GM21529 (cell line): ENCODE measurements at regions not wholly inside any gene's neighbourhood (a gene's known extent, or its start where the extent isn't known, plus 50 kb on each side); places are given as distances from the start of the nearest gene placed in this dataset.

Source experiments
- ATAC-seq: cut with Tn5 transposase; IDR thresholded peaks from one replicate; pipeline ENCODE4 v1.9.1; 2021; ENCODE audit not compliant: unreplicated experiment

DNA sequence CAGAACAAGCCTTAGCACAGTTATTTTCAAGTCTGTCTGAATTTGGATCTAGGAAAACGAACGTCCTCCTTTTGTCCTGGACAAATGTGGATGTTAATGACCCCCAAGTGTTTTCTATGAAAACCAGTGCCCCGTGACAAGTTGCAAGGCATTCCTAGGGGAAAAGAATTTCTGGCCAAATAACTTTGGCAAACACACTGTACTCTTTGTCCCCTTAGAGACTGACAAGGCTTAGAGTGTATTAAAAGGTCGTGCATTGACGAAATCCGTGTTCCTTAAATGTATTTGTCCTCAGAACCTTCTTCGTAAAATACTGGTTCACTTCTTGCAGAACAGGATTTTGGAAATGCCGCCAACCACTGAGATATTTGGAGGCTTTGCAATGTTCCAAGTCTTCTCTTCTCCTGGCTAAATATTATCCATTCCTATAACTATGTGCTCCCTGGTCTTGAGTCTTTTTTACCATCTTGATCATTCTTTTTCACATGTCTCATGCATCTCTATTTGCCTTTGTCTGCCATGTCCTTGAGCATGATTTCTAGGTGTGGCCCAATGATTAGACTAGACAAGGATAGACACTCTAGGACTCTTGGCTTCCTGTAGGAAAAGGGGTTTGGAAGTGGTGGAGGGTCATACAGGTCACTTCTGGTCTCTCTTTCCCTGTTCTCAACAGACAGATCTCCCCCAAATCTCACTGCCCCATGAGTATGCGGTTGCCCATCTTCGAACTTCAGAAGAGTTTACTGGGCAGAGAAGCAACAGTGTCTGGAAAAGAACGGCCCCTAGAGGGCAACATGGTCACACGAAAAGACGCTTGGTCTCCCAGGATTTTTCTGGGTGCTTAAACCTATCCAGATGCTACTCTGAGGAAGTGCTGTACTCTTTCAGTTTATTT is 117.5 kb downstream of the EDEM1 start:
- peak; percentile 87 for ATAC-seq

DNA sequence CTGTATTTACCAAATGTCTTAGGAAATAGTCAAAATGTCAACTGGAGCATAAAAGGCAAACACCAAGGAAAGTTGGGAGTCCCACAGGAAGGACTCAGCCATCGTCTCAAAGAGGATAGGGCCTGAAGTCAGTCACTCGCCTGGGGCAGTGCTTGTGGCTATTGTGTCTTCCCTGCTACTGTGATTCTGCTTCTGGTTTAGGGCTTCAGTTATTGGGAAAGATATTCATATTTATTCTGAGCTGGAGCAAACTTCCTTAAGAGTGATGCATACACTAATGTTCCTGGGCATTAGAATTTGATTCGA is 118.1 kb downstream of the EDEM1 start:
- no peak for ATAC-seq

DNA sequence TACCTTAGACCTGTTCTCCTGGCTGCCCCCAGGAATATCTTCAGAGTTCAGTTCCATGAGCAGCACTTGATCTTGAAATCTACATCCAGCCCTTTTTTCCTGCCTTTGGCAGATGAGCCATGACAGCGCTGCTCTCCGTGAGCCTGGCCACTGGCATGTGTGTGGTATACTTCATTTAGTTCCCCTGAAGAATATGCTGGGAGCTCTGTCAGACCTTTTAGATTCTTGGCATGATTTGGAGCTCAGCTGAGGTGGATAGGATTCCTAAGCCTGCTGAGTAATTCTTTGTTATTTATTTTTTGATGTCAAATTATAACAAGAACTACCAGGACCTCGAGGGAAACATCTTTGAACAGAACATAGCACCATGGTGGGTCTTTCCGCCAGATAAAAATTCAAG is 121.7 kb downstream of the EDEM1 start:
- ATAC-seq = no peak

DNA sequence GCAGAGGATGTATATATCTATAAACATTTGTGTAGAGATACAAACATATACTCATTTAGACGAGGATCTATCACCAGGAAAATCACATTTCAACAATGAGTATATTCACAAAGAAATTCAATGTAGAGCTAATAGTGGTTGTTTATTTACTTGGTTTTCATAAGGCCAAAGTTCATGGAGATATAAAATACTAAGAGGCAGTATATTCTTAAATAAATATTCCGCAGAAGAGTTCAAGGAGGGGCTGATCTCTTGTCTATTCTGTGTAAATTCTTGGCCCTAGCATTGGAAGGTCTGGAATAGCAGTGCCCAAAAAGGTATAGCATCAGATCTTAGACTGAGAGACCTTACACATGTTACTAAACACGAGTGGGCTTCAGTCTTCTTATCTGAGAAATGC is 122.1 kb downstream of the EDEM1 start:
- no peak for ATAC-seq

DNA sequence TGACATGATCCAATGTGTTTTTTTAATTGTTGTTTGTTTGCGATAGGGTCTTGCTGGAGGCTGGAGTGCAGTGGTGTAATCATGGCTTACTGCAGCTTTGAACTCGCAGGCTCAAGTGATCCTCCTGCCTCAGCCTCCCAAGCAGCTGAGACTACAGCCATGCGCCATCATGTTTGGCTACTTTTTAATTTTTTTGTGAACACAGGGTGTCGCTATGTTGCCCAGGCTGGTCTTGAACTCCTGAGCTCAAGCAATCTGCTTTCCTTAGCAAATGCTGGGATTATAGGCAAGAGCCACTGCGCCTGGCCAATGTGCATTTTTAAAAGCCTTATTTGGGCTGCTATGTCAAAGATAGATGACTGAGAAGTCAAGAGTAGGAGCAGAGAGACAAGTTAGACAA is 123.0 kb downstream of the EDEM1 start:
- ATAC-seq = no peak

DNA sequence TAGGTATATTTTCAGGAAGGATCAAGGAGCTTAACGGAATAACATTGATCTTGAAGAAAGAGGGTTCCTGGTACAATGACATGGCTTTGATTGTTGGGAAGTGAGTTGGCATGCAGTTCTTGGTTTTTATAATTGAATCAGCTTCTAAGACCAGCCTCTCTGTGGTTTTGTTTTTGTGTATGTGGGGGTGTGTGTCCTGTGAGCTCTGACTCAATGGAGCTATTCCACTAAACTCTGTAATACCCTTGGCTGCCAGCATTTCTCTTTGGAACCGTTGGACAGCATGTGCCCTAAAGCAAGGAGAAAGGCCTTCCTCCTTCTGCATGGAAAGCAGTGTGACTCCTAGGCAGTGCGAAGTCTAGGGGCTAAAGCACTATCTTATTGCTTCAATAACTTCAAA is 124.8 kb downstream of the EDEM1 start:
- no peak for ATAC-seq

DNA sequence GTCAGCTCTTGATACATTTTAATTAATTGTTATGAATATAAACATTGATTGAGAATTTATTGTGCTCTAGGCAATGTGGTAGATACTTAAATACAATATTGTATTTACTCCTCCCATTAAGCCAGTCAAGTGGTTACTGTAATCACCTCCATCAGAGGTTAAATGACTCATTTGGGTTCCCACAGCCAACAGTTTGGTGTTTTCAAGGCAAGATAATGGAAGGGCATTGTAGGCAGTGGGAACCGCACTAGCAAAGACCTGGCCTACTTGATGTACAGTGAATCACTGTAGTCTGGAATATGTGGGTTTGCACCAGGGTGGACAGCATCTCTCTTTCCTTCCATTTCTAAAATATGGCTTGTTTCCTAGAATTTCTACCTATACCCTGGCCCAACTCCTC is 127.4 kb downstream of the EDEM1 start:
- no peak for ATAC-seq

DNA sequence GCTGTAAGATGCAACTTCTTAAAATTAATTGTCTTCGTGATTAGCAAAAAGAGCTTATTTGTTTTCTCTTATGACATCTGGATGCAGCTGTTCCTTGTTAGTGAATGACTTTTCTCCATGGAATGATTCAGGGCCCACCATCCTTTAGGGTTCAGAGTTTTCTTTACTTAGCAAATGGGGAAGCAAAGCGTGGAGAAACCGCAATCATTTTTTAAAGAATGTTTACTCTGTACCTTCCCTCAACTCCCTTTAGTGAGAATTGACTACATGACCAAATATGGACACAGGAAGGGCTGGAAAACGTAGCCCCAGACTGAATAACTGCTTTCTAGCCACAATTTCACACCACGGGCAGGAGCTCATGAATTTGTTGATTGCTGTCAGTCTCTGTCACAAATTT is 130.1 kb downstream of the EDEM1 start:
- ATAC-seq = no peak

DNA sequence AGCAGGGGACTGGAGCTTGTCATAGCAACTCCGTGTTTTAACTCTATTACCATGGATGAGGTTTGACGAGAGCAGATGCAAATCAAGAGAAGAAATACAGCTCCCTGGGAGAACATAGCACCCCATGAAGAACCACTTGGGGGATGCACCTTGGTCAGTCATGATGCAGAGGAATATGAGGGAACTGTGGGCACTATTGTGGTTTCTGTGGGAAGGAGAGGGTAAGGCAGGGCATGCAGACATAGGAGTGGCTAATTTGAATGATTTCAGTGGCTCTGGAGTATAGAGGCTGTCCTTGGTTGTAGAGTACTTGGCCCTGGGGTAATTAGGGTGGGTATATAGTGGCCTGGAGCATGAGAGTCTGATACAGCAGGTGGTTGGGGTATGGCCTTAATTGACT is 131.9 kb downstream of the EDEM1 start:
- ATAC-seq = no peak

DNA sequence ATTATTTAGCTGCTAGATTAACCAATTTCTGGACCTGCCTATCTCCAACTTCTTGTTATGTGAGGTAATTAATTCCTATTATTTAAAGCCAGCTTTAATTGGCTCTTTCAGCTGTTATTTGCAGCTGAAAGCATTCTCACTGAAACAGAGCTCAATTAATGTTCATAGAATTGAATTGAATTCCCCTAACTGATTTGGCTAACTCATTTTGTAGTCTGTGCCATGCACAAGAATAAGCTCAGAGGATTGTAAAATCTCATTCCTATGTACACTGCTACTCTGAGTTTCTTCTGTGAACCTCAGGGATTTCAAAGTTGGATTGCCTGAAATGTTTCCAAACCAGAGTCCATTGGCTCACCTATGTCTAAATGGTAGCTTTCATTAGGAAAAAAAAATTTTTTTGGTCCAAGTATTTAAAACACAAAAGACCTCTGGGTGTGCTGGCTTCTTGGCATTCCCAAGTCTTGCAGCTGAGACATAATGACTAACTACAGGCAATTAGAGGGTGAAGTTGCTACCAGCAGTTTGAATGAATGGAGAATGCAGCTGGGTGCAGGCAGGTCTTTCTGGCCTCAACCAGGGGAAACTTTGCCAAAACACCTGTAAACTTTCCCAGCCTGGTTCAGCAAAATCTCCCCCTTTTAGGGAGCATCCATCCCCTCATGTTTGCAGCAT is 134.3 kb downstream of the EDEM1 start:
- no peak for ATAC-seq

DNA sequence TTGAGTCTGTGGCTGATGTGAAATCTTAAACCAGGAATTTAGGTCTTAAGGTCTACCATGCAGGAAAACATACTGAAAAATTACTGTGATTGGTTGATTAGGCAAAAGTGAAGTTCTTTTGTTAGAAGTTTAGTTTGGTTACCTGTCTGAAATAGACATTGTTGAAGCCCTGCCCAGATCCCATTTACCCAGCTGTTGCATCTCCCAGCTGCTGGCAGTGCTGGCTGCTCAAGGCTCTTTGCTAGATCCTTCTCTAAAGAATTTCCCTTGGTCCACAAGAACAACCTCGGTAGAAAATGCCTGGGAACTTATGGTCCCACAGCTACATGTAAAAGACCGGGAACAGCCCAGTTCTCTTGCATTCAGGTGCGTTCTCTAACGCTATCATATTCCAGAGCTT is 137.3 kb downstream of the EDEM1 start:
- ATAC-seq = no peak

DNA sequence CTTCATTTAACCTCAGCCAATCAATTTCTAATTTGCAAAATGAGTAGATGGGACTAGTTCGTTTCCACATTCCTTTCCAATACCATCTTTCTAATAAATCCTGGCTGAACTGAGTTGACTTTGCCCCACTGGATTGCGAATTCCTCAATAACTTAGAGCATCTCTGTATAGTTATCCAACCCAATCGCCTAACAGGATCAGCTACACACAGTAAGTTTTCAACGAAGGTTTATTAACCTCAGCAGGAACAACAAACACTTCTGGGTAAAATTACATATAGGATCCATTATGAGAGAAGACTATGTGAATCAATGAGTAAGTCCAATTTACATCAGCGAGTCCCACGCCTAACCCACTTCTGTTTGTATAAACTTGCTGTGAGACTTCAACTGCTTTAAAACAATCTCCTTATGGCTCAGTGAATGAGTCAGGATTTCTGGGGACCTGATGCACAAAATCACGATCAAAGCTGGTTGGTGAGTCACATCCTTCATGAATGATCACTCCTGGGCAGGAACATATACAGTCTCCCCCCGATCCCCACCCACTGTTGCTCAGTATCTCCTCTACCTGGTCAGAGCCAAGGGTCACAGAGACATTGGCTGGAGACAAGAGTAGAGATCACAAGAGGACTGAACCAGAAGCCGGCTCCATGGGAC is 142.8 kb downstream of the EDEM1 start:
- no peak for ATAC-seq

DNA sequence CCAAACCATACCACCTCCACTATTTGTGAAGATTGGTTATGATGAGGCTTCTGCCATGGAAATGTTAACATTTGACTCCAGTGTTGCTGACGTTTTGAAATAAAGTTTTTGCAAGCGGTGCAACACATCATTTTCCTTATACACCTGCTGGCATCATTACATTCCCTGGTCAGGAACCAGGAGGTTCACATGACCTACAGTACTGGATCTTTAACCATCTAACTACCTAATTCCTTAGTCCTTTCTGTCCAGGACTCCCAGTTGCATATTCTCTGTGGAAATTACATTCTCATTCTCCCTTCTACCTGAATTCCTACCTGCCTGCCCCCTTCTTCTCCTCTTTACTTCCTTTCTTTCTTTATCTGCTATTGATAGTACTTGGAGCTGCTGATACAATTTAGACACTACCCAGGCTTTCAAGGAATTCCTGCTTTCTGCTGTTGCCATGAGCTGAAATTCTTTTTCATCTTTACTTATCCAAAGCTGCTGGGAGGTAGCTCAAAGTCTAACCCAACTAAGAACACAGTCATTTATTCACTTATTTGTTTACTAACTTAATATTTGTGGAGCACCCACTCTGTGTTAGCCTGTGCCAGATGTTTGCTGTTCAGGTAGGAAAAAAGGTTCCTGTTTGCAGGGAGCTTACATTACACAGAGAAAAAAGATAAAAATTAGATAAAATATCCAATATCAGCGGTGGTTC is 144.2 kb downstream of the EDEM1 start:
- ATAC-seq = no peak

DNA sequence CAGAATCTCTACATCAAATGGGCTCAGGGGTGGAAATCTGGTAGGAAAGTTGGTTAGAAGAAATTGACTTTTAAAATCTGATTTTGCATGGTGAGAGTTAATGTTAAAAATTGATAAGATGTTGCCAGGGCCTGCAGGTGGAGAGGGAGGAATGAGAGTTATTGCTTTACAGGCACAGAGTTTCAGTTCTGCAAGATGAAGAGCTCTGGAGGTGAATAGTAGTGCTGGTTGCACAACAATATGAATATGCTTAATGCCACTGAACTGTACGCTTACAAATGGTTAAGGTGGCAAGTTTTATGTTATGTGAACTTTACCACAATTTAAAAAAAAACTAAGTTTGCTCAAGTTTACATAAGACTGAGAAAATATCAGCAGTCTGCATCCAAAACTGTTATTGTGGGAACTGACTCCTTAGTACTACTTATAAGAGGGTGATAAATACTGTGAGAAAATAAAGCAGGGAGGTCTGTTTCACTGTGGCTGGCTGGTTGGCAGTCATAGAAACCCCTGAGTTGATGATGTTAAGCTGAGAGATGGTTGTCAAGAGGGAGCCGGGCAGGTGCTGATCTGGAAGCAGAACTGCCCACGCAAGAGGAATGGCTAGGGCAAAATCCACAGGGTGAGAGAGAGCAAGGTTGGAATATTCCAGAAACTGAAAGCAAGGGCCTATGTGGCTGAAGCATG is 144.9 kb downstream of the EDEM1 start:
- peak; percentile 96 for ATAC-seq

DNA sequence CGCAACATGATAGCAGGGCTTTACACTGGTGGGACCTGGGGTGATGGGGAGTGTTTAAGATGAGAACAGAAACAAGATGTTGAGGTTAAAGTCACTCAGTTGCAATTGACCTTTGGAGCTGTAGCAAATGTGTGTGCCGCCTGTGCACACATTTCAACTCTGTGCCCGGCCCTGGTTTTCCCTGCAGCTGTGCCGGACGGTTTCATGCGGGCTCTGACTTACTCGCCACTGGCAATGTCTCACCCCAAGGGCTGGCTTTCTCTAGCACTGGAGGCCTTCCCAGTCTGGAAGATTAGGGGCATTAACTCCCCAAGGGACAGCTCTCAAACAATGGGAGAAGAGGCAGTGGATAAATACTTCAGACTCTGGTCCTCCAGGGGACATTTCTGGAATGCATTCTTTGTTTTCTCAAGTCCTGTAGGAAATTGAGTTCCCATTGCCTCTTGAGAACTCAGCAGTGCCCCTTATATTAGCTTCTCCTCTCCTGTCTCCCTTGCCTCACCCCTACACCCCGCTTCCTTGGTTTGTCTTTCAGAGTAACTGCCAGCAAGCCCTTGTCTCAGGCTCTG is 152.5 kb downstream of the EDEM1 start:
- no peak for ATAC-seq

DNA sequence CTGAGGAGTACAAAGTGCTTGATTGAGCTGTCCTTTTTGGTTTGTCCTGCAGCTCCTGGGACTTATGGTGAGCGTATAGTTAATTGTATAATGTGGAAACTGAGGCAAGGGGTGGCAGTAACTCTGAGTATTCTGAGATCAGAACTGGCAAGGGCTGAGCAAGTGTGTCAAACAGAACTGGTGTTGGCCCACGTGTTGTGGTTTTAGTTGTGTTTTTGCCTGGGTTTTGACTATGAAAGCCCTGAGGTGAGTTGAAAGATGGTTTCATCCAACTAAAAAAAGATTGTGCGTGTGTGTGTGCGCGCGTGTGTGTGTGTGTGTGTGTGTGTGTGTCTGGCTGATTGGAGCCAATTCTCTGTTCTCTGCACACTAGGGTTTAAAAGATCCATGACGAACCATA is 154.1 kb downstream of the EDEM1 start:
- ATAC-seq = no peak

DNA sequence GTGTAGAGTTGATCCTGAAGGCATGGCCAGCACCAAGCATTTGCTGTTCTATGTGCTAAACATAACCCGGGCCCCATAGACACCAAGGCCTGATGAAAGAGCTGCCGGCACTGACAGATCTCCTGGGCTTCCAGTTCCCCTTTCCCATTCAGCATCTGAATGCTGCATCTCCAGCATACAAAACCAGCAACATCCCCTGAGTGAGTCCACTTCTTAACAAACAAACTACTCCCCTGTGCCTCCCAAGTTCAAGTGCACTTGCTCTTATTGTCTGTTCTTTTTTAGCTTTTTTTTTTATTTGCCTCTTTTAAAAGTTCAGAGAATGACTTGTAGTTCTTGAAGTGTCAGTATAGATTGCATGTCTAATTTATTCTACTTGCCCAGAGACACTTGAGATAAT is 156.0 kb downstream of the EDEM1 start:
- ATAC-seq = no peak

DNA sequence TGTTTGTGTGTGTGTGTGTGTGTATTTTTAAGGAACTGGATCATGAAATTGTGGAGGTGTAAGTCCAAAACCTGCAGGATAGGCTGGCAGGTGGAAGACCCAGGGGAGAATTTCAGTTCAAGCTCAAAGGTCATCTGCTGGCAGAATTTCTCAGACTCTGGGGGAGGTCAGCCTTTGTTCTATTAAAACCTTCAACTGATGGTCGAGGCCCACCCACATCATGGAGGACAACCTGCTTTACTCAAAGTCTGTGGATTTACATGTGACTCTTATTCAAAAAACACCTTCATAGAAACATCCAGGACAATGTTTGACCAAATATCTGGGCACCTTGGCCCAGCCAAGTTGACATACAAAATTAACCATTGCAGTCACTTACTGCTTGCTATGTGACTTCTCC is 157.2 kb downstream of the EDEM1 start:
- no peak for ATAC-seq

DNA sequence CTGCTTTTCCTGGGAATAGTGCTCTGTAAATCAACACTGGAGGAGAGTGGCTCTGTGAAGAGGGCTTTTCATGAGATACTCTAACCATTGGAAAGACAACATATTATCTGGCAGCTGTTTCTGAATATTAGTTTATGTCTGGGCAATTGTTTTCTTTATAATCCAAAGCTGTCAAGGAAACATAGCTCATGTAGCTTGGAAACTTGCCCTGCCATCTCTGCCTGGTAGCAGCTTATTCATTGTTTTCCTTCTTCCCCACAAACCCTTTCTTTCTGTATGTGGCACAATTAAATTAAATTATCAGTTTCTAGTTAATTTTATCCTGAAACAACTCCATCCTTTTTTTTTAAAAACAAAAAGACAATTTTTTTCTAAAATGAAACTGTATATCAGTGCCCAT is 160.0 kb downstream of the EDEM1 start:
- no peak for ATAC-seq

DNA sequence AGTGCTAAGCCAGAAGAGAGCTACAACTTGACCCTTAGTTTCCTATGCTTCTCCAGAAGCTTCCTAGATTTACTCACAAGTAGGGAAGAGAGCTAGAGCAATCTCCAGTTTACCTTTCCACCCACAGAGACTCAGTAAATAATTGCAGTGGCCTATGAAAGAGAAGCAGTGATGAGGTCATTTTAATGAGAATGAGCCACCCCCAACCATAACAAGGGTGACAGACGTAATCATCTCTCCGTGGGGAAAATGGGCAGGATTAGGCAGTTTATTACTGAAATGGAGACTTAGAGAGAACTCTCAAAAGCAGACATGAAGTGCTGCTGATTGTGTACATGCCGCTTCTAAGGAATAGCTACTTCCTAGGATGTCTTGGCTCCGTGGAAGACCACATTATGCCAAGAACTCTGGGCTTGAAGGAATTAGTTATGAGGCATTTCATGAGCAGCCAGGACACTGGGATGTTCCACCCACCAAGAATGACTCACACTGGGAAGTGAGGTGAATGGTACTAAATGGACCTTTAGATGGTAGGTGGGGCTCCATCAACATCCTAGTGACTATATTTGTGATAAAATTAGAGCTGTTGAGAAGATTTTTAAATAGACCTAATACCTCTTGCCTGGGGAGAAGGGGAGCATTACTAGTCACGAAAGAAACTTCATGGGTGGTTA is 160.9 kb downstream of the EDEM1 start:
- no peak for ATAC-seq
